ENCODE measurements at regions not wholly inside any gene's neighbourhood (a gene's known extent, or its start where the extent isn't known, plus 50 kb on each side); places are given as distances from the start of the nearest gene placed in this dataset.

- ChIA-PET POLR2A (no interaction called here), CTCF (ENCODE audit: low intra/inter-chr PET ratio, low total read pairs) (no interaction called here)
- H3K9me3 ChIP-seq (ENCODE audit: low read length), result no peaks in the 10 kb centered on the region
- peaks cover 0 to 5% of the 10 kb centered on the region in 2 experiments; a peak in 2 of 5 replicates for H3K27me3 ChIP-seq (ENCODE audit: control insufficient read depth in 1 of 2, insufficient read depth in 2 of 2, low read length in 2 of 2)
- no peaks in the 10 kb centered on the region for H3K36me3 ChIP-seq (replicated peaks in 1 of 2; ENCODE audit: control insufficient read depth in 1 of 2, insufficient read depth in 2 of 2, low read length in 2 of 2)
- ATAC-seq, result no peak
- intact Hi-C loops (cut with micrococcal nuclease; ENCODE audit: unreplicated experiment), result no loop called here
- no peak overlapping the region for H3K9ac ChIP-seq (ENCODE audit: insufficient read depth, low read depth, low read length)
- FAIRE-seq, result no peak
- no peak for TF ChIP-seq ZBTB40 (IDR thresholded peaks at IDR 0.05)
- no peak for TF ChIP-seq ZBTB40 (CRISPR knock-in tag; IDR thresholded peaks at IDR 0.05)
- TF ChIP-seq ZNF678 (CRISPR knock-in tag; IDR thresholded peaks at IDR 0.05), result no peak
- H3K4me2 ChIP-seq (ENCODE audit: low read depth, low read length), result no peak overlapping the region
- H3K4me3 ChIP-seq (replicated peaks in 1 of 3; ENCODE audit: insufficient read depth in 1 of 3, low read depth in 2 of 3, low read length in 3 of 3), result no peak overlapping the region
- no peaks in the 10 kb centered on the region for H4K20me1 ChIP-seq (ENCODE audit: insufficient read depth, low read length)
- DNase-seq (ENCODE audit: low spot score), result no peak
- BruUV-seq (replicated peaks), result no TSS peak
- no peak overlapping the region for H2AFZ ChIP-seq (ENCODE audit: low read length)
- WGBS (ENCODE audit: low lambda C conversion rate), result 27% methylated on average over 4 of the region's 4 CpGs
- no peak overlapping the region for H3K27ac ChIP-seq (ENCODE audit: extremely low read length, insufficient read depth, low read length)
- no peaks in the 10 kb centered on the region for H3K4me1 ChIP-seq (ENCODE audit: insufficient read depth, low read length)
- in situ Hi-C loops (cut with HindIII; ENCODE audit: extremely low pct_ligation_motif_present, low pct_unique_long_range_greater_than_20kb), result no loop called here
- no peaks in the 10 kb centered on the region for H3K79me2 ChIP-seq (ENCODE audit: insufficient read depth, low read length)
Measured at GRCh38 chr14:61899497-61899896, 137.3 kb downstream of the SNAPC1 start.

All from HepG2 (cell line).